Mesothelial cell of epicardium (in vitro differentiated cells): ENCODE measurements at regions not wholly inside any gene's neighbourhood (a gene's known extent, or its start where the extent isn't known, plus 50 kb on each side); places are given as distances from the start of the nearest gene placed in this dataset.
A peak's percentile ranks its signal among the peaks of the same experiment; 100 is the strongest.

Experiments used
- DNase-seq, 2 experiments: peaks; one replicate each; pipeline ENCODE4 v3.0.0; 2021; ENCODE audit warnings: low spot score in 2 of 2; ENCODE audit not compliant: unreplicated experiment in 2 of 2
- H3K27ac Mint-ChIP-seq: 2 replicates; pipeline ENCODE4 v1.8.0; 2021; ENCODE audit warnings: mixed read lengths
- H3K27me3 Mint-ChIP-seq: 2 replicates; pipeline ENCODE4 v1.8.0; 2021; ENCODE audit warnings: low read depth, mixed read lengths
- H3K36me3 Mint-ChIP-seq: 2 replicates; pipeline ENCODE4 v1.8.0; 2021; ENCODE audit warnings: mixed read lengths
- H3K4me1 Mint-ChIP-seq: 2 replicates; pipeline ENCODE4 v1.8.0; 2021; ENCODE audit warnings: mixed read lengths
- H3K4me3 Mint-ChIP-seq: 2 replicates; pipeline ENCODE4 v1.8.0; 2021; ENCODE audit warnings: mild to moderate bottlenecking, moderate library complexity, mixed read lengths
- H3K9me3 Mint-ChIP-seq: 2 replicates; pipeline ENCODE4 v1.8.0; 2021; ENCODE audit warnings: mixed read lengths
- TF ChIP-seq, protein P1 (sequence below): fragments of 200-600 bp; sonication (generic); IDR thresholded peaks from one replicate; pipeline ENCODE4 v1.5.0; 2021; ENCODE audit warnings: antibody characterized with exemption; ENCODE audit not compliant: unreplicated experiment

DNA sequence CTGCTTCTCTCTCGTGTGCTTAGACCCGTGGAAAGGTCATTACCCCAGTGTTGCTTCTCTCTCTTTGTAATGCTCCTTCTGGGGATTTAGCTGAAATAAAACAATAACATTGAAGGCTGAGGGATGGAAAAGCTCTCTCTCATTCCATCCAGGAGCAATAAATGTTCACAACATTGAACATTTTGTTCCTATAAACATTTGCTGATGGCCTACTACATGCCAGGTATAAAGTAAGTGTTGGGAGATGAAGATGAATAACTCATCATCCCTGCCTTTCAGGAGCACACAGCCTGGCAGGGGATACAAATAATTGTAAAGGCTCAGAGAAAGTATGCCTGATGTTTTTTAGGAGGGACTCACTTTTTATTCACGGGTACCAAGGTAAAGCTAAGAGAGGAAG lies 158.1 kb downstream of the KDR start:
- H3K27ac Mint-ChIP-seq: no peak overlapping the region
- H3K36me3 Mint-ChIP-seq: no peaks in the 10 kb centered on the region
- no peaks in the 10 kb centered on the region for H3K9me3 Mint-ChIP-seq
- no peak for DNase-seq
- H3K4me1 Mint-ChIP-seq: peaks cover 8% of the 10 kb centered on the region
- no peak overlapping the region for H3K4me3 Mint-ChIP-seq
- TF ChIP-seq, protein P1, sequence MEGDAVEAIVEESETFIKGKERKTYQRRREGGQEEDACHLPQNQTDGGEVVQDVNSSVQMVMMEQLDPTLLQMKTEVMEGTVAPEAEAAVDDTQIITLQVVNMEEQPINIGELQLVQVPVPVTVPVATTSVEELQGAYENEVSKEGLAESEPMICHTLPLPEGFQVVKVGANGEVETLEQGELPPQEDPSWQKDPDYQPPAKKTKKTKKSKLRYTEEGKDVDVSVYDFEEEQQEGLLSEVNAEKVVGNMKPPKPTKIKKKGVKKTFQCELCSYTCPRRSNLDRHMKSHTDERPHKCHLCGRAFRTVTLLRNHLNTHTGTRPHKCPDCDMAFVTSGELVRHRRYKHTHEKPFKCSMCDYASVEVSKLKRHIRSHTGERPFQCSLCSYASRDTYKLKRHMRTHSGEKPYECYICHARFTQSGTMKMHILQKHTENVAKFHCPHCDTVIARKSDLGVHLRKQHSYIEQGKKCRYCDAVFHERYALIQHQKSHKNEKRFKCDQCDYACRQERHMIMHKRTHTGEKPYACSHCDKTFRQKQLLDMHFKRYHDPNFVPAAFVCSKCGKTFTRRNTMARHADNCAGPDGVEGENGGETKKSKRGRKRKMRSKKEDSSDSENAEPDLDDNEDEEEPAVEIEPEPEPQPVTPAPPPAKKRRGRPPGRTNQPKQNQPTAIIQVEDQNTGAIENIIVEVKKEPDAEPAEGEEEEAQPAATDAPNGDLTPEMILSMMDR: no peak
- H3K27me3 Mint-ChIP-seq: peaks cover 27% of the 10 kb centered on the region

DNA sequence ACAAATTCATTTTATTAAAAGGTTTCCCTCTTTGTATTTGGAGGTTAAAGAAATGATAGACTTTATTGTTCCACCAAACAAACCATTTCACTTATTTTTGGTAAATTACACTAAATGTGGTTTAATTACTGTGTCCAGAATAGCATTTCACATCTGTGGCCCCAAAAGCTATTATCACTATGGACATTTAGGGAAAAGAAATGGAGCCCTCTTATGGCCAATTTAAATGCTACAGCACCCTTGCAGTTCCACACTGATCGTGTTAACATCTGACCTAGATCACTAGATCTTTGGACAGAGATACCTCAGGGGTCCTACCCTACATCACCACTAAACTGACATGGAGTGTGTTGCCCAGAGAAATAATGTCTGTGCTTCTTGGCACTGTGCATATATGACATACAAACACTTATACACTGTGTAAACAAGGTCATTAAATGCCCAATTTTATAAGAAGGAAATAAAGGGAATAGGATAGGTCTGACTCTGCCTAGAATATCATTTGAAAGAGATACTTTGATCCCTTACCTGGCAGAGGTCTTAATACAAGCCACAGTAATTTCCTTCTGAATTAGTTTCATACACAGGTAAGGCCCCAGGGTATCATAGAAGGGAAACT lies 163.9 kb downstream of the KDR start:
- Mint-ChIP-seq H3K27me3 (peaks cover 23% of the 10 kb centered on the region), H3K27ac (no peak overlapping the region), H3K4me1 (no peaks in the 10 kb centered on the region), H3K36me3 (no peaks in the 10 kb centered on the region), H3K9me3 (no peaks in the 10 kb centered on the region), H3K4me3 (no peak overlapping the region)
- TF ChIP-seq, protein P1: peak; percentile 47
- DNase-seq: no peak

DNA sequence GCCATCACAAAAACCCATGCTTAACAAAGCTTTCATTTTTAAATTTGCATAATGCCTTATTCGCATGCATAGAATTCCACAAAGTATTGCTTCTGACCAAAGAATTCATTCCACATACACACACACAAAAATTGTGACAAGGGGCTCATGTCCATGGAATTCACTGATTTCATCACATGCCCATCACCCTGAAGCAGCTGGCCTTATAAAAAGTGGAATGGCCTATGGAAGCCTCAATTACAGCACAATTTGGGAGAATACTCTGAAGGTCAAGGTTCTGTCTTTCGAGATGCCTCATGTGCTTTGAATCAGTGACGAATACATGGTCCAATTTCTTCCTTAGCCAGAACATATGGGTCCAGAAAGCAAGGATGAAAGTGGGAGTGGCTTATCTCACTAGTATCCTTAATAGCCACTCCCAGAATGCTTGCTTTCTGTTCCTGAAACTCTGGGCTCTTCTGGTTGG lies 165.7 kb downstream of the KDR start:
- no peak overlapping the region for H3K4me3 Mint-ChIP-seq
- TF ChIP-seq, protein P1: no peak
- no peak for DNase-seq
- H3K36me3 Mint-ChIP-seq: no peaks in the 10 kb centered on the region
- H3K4me1 Mint-ChIP-seq: no peaks in the 10 kb centered on the region
- H3K27ac Mint-ChIP-seq: no peak overlapping the region
- H3K9me3 Mint-ChIP-seq: no peaks in the 10 kb centered on the region
- peaks cover 18% of the 10 kb centered on the region for H3K27me3 Mint-ChIP-seq

DNA sequence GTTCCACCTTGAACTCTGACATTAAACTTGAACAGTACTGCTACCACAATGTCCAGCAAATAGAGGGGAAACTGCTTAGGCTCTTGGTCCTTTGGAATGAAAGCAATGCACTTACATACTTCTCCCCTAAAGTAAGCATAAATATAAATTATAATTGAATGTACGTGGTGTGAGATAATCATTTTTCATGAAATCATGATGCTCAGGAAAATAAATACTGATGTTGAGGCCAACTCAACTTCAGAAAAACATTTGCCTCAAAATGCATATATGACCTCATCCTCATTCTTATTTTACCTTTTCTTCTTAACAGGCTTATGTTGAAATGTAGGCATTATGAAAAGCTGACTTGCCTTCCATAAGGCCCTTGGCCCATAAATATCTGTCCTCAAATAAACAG lies 166.3 kb downstream of the KDR start:
- no peak overlapping the region for H3K4me3 Mint-ChIP-seq
- H3K27me3 Mint-ChIP-seq: peaks cover 15% of the 10 kb centered on the region
- H3K4me1 Mint-ChIP-seq: no peaks in the 10 kb centered on the region
- TF ChIP-seq, protein P1: no peak
- H3K36me3 Mint-ChIP-seq: no peaks in the 10 kb centered on the region
- DNase-seq: no peak
- no peaks in the 10 kb centered on the region for H3K9me3 Mint-ChIP-seq
- no peak overlapping the region for H3K27ac Mint-ChIP-seq

DNA sequence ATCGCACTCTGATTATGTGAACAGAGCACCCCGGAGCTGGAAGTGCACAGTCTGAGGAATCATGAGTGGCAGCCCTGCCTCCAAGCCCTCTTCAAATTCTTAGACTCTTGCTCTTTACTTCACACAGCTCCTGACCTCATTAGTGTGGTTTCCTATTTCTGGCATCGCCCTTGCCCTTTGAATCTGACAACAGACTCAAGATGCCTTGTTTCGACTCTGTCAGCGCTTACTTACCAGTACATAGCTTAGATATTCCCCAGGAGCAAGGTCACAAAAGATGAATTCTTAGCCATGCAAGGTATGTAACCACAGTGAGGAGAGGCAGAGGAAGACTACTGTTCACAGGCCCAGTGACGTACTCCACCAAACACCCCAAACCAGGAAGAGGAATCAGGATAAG lies 167.2 kb downstream of the KDR start:
- no peaks in the 10 kb centered on the region for H3K36me3 Mint-ChIP-seq
- TF ChIP-seq, protein P1: no peak
- DNase-seq: no peak
- H3K9me3 Mint-ChIP-seq: no peaks in the 10 kb centered on the region
- H3K4me1 Mint-ChIP-seq: no peaks in the 10 kb centered on the region
- H3K27me3 Mint-ChIP-seq: peaks cover 10% of the 10 kb centered on the region
- no peak overlapping the region for H3K27ac Mint-ChIP-seq
- H3K4me3 Mint-ChIP-seq: no peak overlapping the region
